ENCODE measurements at regions not wholly inside any gene's neighbourhood (a gene's known extent, or its start where the extent isn't known, plus 50 kb on each side); places are given as distances from the start of the nearest gene placed in this dataset.

- H3K36me3 ChIP-seq (ENCODE audit: insufficient read depth, low read length): no peaks in the 10 kb centered on the region
- H3K4me1 ChIP-seq (ENCODE audit: insufficient read depth, low read length, poor library complexity, severe bottlenecking): no peaks in the 10 kb centered on the region
- no peak overlapping the region for H3K27ac ChIP-seq (ENCODE audit: low read depth, low read length, poor library complexity, severe bottlenecking)
- no peaks in the 10 kb centered on the region for H3K9me3 ChIP-seq (ENCODE audit: low read length)
- POLR2A ChIA-PET: interaction anchor here (0.7 kb wide), 1 partner anchor 322 kb away, joined by 3 read pairs; no protein-coding TSS in a partner anchor
- no peaks in the 10 kb centered on the region for H3K79me2 ChIP-seq (ENCODE audit: insufficient read depth, low read depth, low read length)
- DNase-seq (ENCODE audit: low spot score): no peak
- H2AFZ ChIP-seq (ENCODE audit: low read length): no peak overlapping the region
- no peak overlapping the region for H3K4me3 ChIP-seq (ENCODE audit: low read depth, low read length, poor library complexity, severe bottlenecking)
- no peaks in the 10 kb centered on the region for H4K20me1 ChIP-seq (ENCODE audit: insufficient read depth, low read length)
- intact Hi-C loops (cut with micrococcal nuclease; ENCODE audit: unreplicated experiment): no loop called here
- CTCF ChIA-PET (ENCODE audit: unreplicated experiment): no interaction called here
- H3K4me2 ChIP-seq (ENCODE audit: low read length): no peak overlapping the region
- no peaks in the 10 kb centered on the region for H3K9me2 ChIP-seq (ENCODE audit: insufficient read depth, low read length)
- no TSS peak for BruUV-seq (replicated peaks)
- TF ChIP-seq CTCF (conservative IDR thresholded peaks at IDR 0.05; ENCODE audit: low read length) (no peak), EZH2phosphoT487 (IDR thresholded peaks at IDR 0.05; ENCODE audit: borderline replicate concordance, low read depth, low read length) (no peak)
Measured at GRCh38 chr5:166257661-166258060, 2033.8 kb upstream of the WWC1 start.

- Histone ChIP-seq H3K9me2 (ENCODE audit: insufficient read depth, low read length) (no peaks in the 10 kb centered on the region; the same call in 1 of the 2 replicates), H3K27ac (ENCODE audit: low read depth, low read length, poor library complexity, severe bottlenecking) (no peak overlapping the region), H2AFZ (ENCODE audit: low read length) (no peak overlapping the region), H3K36me3 (ENCODE audit: insufficient read depth, low read length) (no peaks in the 10 kb centered on the region), H3K9me3 (ENCODE audit: low read length) (no peaks in the 10 kb centered on the region), H4K20me1 (ENCODE audit: insufficient read depth, low read length) (no peaks in the 10 kb centered on the region), H3K4me2 (ENCODE audit: low read length) (no peak overlapping the region), H3K4me1 (ENCODE audit: insufficient read depth, low read length, poor library complexity, severe bottlenecking) (no peaks in the 10 kb centered on the region), H3K79me2 (ENCODE audit: insufficient read depth, low read depth, low read length) (no peaks in the 10 kb centered on the region), H3K4me3 (ENCODE audit: low read depth, low read length, poor library complexity, severe bottlenecking) (no peak overlapping the region)
- no peak for TF ChIP-seq CTCF (conservative IDR thresholded peaks at IDR 0.05; ENCODE audit: low read length)
- TF ChIP-seq EZH2phosphoT487 (IDR thresholded peaks at IDR 0.05; ENCODE audit: borderline replicate concordance, low read depth, low read length): no peak
- no peak for DNase-seq (ENCODE audit: low spot score)
- no TSS peak for BruUV-seq (replicated peaks)
- intact Hi-C loops (cut with micrococcal nuclease; ENCODE audit: unreplicated experiment): no loop called here
- POLR2A ChIA-PET: interaction anchor here (0.9 kb wide), 1 partner anchor 9 kb away, joined by 3 read pairs; no protein-coding TSS in a partner anchor
- CTCF ChIA-PET (ENCODE audit: unreplicated experiment): no interaction called here
Measured at GRCh38 chr5:166262395-166262794, 2029.0 kb upstream of the WWC1 start.

GRCh38 chr5:166267907-166268306, 2023.5 kb upstream of the WWC1 start:
- intact Hi-C loops (cut with micrococcal nuclease; ENCODE audit: unreplicated experiment): no loop called here
- CTCF ChIA-PET (ENCODE audit: unreplicated experiment): no interaction called here
- no TSS peak for BruUV-seq (replicated peaks)

More at GRCh38 chr5:166267907-166268306, 2023.5 kb upstream of the WWC1 start:
- Histone ChIP-seq H3K9me2 (ENCODE audit: insufficient read depth, low read length) (no peaks in the 10 kb centered on the region; the same call in 1 of the 2 replicates), H2AFZ (ENCODE audit: low read length) (no peak overlapping the region), H3K4me2 (ENCODE audit: low read length) (no peak overlapping the region), H3K79me2 (ENCODE audit: insufficient read depth, low read depth, low read length) (no peaks in the 10 kb centered on the region), H3K4me1 (ENCODE audit: insufficient read depth, low read length, poor library complexity, severe bottlenecking) (no peaks in the 10 kb centered on the region), H3K36me3 (ENCODE audit: insufficient read depth, low read length) (no peaks in the 10 kb centered on the region), H3K4me3 (ENCODE audit: low read depth, low read length, poor library complexity, severe bottlenecking) (no peak overlapping the region), H3K27ac (ENCODE audit: low read depth, low read length, poor library complexity, severe bottlenecking) (no peak overlapping the region), H4K20me1 (ENCODE audit: insufficient read depth, low read length) (no peaks in the 10 kb centered on the region), H3K9me3 (ENCODE audit: low read length) (no peaks in the 10 kb centered on the region)
- POLR2A ChIA-PET: no interaction called here
- no peak for TF ChIP-seq CTCF (conservative IDR thresholded peaks at IDR 0.05; ENCODE audit: low read length)
- no peak for TF ChIP-seq EZH2phosphoT487 (IDR thresholded peaks at IDR 0.05; ENCODE audit: borderline replicate concordance, low read depth, low read length)
- DNase-seq (ENCODE audit: low spot score): no peak
